Calu3 (cell line): ENCODE measurements at regions not wholly inside any gene's neighbourhood (a gene's known extent, or its start where the extent isn't known, plus 50 kb on each side); places are given as distances from the start of the nearest gene placed in this dataset.

ENCODE experiments used
- BruUV-seq: library from RNA; stranded (reverse); fragments of 400-500 nt; replicated peaks from 2 replicates; lab custom pipeline; 2021; lab: Mats Ljungman, UMichigan
- CTCF ChIA-PET: fragments of 300-600 bp; sonication (Branson Sonifier 250); formaldehyde crosslinking; loops from one replicate; lab custom pipeline; 2022; ENCODE audit warnings: antibody characterized with exemption; lab: Charles Lee
- DNase-seq: peaks from one replicate; pipeline ENCODE4 v3.0.0; 2022
- H3K27ac Mint-ChIP-seq: one replicate; pipeline ENCODE4 v1.8.0; 2022; ENCODE audit warnings: mixed read lengths; ENCODE audit not compliant: unreplicated experiment
- H3K27me3 Mint-ChIP-seq: one replicate; pipeline ENCODE4 v1.8.0; 2022; ENCODE audit warnings: mixed read lengths; ENCODE audit not compliant: unreplicated experiment
- H3K36me3 Mint-ChIP-seq: one replicate; pipeline ENCODE4 v1.8.0; 2022; ENCODE audit warnings: mild to moderate bottlenecking, moderate library complexity, mixed read lengths; ENCODE audit not compliant: insufficient read depth, unreplicated experiment
- H3K4me1 Mint-ChIP-seq: one replicate; pipeline ENCODE4 v1.8.0; 2022; ENCODE audit warnings: mild to moderate bottlenecking, low read depth, mixed read lengths; ENCODE audit not compliant: unreplicated experiment
- H3K4me3 Mint-ChIP-seq: one replicate; pipeline ENCODE4 v1.8.0; 2022; ENCODE audit warnings: mild to moderate bottlenecking, low read depth, moderate library complexity, mixed read lengths; ENCODE audit not compliant: unreplicated experiment
- H3K9me3 Mint-ChIP-seq: one replicate; pipeline ENCODE4 v1.8.0; 2022; ENCODE audit warnings: low read depth, mixed read lengths; ENCODE audit not compliant: unreplicated experiment
- intact Hi-C: fragments of 100-400 bp; cut with micrococcal nuclease; formaldehyde crosslinking; loops from one replicate; pipeline ENCODE4 v1.10.0; 2022; ENCODE audit not compliant: unreplicated experiment
- TF ChIP-seq, protein P1 (sequence below): fragments of 200-600 bp; IDR thresholded peaks from one replicate; pipeline ENCODE4 v1.8.0; 2022; ENCODE audit warnings: antibody characterized with exemption; ENCODE audit not compliant: unreplicated experiment

DNA sequence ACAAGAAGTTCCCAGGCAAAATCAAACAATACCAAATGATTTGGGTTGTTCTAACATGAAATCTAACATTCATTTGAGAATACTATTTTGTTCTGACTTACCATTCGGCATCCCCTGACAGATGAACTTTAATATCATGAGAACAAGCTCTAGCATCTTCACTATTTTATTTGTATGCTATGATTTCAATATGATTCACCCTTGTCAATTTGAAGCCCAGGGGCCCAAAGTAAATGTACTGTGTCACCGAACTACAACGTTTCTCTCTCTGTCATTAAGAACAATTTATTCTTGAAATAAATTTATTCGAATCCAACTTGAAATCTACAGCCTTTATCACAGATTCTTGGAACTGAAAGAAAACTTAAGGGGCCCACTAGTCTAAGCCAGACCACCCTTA, 146.2 kb upstream of the RASSF8 start:
- CTCF ChIA-PET, result no interaction called here
- Mint-ChIP-seq H3K36me3 (no peaks in the 10 kb centered on the region), H3K27ac (no peak overlapping the region), H3K4me1 (no peaks in the 10 kb centered on the region), H3K4me3 (no peak overlapping the region), H3K27me3 (no peaks in the 10 kb centered on the region), H3K9me3 (peaks cover 4% of the 10 kb centered on the region)
- no peak for DNase-seq
- intact Hi-C loops, result no loop called here
- TF ChIP-seq, protein P1, sequence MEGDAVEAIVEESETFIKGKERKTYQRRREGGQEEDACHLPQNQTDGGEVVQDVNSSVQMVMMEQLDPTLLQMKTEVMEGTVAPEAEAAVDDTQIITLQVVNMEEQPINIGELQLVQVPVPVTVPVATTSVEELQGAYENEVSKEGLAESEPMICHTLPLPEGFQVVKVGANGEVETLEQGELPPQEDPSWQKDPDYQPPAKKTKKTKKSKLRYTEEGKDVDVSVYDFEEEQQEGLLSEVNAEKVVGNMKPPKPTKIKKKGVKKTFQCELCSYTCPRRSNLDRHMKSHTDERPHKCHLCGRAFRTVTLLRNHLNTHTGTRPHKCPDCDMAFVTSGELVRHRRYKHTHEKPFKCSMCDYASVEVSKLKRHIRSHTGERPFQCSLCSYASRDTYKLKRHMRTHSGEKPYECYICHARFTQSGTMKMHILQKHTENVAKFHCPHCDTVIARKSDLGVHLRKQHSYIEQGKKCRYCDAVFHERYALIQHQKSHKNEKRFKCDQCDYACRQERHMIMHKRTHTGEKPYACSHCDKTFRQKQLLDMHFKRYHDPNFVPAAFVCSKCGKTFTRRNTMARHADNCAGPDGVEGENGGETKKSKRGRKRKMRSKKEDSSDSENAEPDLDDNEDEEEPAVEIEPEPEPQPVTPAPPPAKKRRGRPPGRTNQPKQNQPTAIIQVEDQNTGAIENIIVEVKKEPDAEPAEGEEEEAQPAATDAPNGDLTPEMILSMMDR, result no peak
- BruUV-seq, result no TSS peak

DNA sequence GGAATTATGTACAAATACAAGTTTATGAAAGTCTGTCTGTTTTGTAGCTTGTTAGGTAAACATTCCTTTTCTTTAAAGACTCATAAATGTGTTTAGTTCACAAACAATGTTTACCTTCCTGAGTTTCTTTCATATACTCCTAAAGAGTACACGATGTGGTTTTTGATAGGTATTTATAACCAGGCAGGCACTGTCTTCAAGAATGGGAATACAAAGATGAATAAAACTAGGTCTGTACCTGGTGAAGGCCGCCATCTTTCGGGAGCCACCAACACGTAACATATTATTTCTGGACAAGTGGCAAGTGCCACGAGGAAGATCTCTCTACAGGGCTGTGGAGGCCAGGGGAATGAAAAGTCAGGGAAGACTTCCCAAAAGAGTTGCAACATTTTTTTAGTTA, 144.6 kb upstream of the RASSF8 start:
- intact Hi-C loops, result no loop called here
- H3K4me3 Mint-ChIP-seq, result no peak overlapping the region
- no peaks in the 10 kb centered on the region for H3K4me1 Mint-ChIP-seq
- no peaks in the 10 kb centered on the region for H3K36me3 Mint-ChIP-seq
- no TSS peak for BruUV-seq
- CTCF ChIA-PET, result no interaction called here
- no peaks in the 10 kb centered on the region for H3K27me3 Mint-ChIP-seq
- H3K9me3 Mint-ChIP-seq, result peaks cover 2% of the 10 kb centered on the region
- TF ChIP-seq, protein P1, result no peak
- DNase-seq, result no peak
- H3K27ac Mint-ChIP-seq, result no peak overlapping the region

DNA sequence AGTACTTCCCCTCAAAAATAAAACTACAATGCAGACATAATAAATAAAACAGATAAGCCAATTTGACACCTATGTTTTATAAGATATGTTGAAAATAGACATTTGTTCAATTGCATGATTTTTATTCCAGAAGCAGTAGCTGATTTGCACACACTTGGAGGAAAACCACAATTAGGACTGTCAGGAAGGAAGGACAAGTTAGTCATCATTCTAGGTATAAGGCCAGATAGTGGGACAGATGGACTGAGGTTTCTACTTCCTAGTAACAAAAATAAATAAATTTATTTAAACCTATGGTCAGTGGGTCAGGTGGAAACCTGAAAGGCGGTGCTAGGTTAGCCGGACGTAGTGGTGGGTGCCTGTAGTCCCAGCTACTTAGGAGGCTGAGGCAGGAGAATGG, 141.8 kb upstream of the RASSF8 start:
- Mint-ChIP-seq H3K9me3 (no peaks in the 10 kb centered on the region), H3K4me3 (no peak overlapping the region), H3K27ac (no peak overlapping the region), H3K27me3 (no peaks in the 10 kb centered on the region), H3K4me1 (no peaks in the 10 kb centered on the region), H3K36me3 (no peaks in the 10 kb centered on the region)
- BruUV-seq, result no TSS peak
- CTCF ChIA-PET, result no interaction called here
- TF ChIP-seq, protein P1, result no peak
- DNase-seq, result no peak
- intact Hi-C loops, result no loop called here

DNA sequence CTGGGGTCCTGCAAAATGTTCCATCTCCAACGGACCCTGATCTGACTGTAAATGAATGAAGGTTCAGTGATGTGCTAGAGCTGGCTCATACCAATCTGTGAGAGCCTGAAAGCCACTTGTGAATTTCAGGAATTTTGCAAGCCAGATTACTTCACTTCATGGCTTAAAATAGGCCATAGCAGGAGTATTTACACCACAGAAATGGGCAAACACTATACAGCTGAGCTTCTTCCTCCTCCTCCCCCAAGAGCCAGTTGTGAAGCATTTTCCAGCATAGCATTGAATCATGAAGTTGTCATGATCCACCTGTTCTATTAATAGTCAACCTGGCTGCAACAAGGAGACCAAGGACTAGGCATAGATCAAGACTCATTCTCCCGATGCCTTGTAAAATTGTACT, 141.3 kb upstream of the RASSF8 start:
- H3K27ac Mint-ChIP-seq, result no peak overlapping the region
- no peak for DNase-seq
- no TSS peak for BruUV-seq
- H3K9me3 Mint-ChIP-seq, result no peaks in the 10 kb centered on the region
- H3K4me3 Mint-ChIP-seq, result no peak overlapping the region
- TF ChIP-seq, protein P1, result no peak
- CTCF ChIA-PET, result no interaction called here
- intact Hi-C loops, result no loop called here
- no peaks in the 10 kb centered on the region for H3K27me3 Mint-ChIP-seq
- no peaks in the 10 kb centered on the region for H3K36me3 Mint-ChIP-seq
- H3K4me1 Mint-ChIP-seq, result no peaks in the 10 kb centered on the region
